NOMO-1 treated with dmso at 0.1 percent for 144 hours (cell line): ENCODE measurements at regions not wholly inside any gene's neighbourhood (a gene's known extent, or its start where the extent isn't known, plus 50 kb on each side); places are given as distances from the start of the nearest gene placed in this dataset.
A peak's percentile ranks its signal among the peaks of the same experiment; 100 is the strongest.

Experiments
- DNase-seq: peaks from one replicate; lab custom pipeline; 2025; ENCODE audit not compliant: unreplicated experiment; lab: John Stamatoyannopoulos, UW

GRCh38 chr16:65876056-65876408 lies 490.5 kb upstream of the CDH5 start:
- no peak for DNase-seq

GRCh38 chr16:65875381-65876055 lies 491.0 kb upstream of the CDH5 start:
- DNase-seq = no peak

- DNase-seq = no peak
Observed at GRCh38 chr16:65869261-65869660, 497.2 kb upstream of the CDH5 start.

- DNase-seq = no peak
Observed at GRCh38 chr16:65867276-65867960, 499.1 kb upstream of the CDH5 start.

- DNase-seq = no peak
Observed at GRCh38 chr16:65863236-65863635, 503.3 kb upstream of the CDH5 start.

- no peak for DNase-seq
Observed at GRCh38 chr16:65861131-65861731, 505.3 kb upstream of the CDH5 start.

- no peak for DNase-seq
Observed at GRCh38 chr16:65855171-65856145, 511.0 kb upstream of the CDH5 start.

GRCh38 chr16:65846210-65846602 lies 520.3 kb upstream of the CDH5 start:
- DNase-seq = no peak

- no peak for DNase-seq
Observed at GRCh38 chr16:65845466-65846209, 520.9 kb upstream of the CDH5 start.

GRCh38 chr16:65843941-65844340 lies 522.5 kb upstream of the CDH5 start:
- no peak for DNase-seq

- no peak for DNase-seq
Observed at GRCh38 chr16:65842067-65842466, 524.4 kb upstream of the CDH5 start.

- DNase-seq = no peak
Observed at GRCh38 chr16:65838001-65838400, 528.5 kb upstream of the CDH5 start.

GRCh38 chr16:65837464-65837863 lies 529.0 kb upstream of the CDH5 start:
- peak; percentile 84 for DNase-seq

- no peak for DNase-seq
Observed at GRCh38 chr16:65834688-65835087, 531.8 kb upstream of the CDH5 start.

- DNase-seq = no peak
Observed at GRCh38 chr16:65833171-65833871, 533.2 kb upstream of the CDH5 start.

- DNase-seq = no peak
Observed at GRCh38 chr16:65832679-65833078, 533.8 kb upstream of the CDH5 start.

- DNase-seq = no peak
Observed at GRCh38 chr16:65831903-65832666, 534.4 kb upstream of the CDH5 start.

GRCh38 chr16:65829076-65829475 lies 537.4 kb upstream of the CDH5 start:
- DNase-seq = no peak

GRCh38 chr16:65828296-65828695 lies 538.2 kb upstream of the CDH5 start:
- DNase-seq = no peak
